HPDE6-E6E7 (cell line): ENCODE measurements at regions not wholly inside any gene's neighbourhood (a gene's known extent, or its start where the extent isn't known, plus 50 kb on each side); places are given as distances from the start of the nearest gene placed in this dataset.

Source experiments
- DNase-seq: peaks from one replicate; pipeline ENCODE4 v3.0.0; 2011; ENCODE audit warnings: missing footprints; ENCODE audit errors: extremely low spot score

GRCh38 chr1:84090447-84091245 is 53.4 kb upstream of the PRKACB start:
- DNase-seq: no peak

GRCh38 chr1:84089867-84090266 is 54.2 kb upstream of the PRKACB start:
- no peak for DNase-seq

DNA sequence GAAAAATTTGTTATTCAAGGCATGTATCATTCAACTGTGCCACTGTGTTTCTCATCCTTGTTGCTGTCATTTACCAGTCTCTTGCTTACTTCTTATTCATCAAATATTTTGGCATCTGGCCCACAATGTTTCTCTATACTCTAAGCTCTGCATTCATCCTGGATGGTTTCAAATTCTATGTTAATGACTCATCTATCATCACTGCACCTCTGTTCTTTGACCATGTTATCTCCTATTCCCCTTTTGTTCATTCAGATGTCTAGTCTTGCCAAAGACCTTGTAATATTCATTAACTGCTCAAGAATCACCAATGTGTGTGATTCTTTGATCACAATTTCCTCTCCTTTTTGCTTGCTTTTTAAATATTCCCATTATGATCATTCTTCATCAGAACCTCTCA is 54.6 kb upstream of the PRKACB start:
- peak; percentile 13 for DNase-seq

- no peak for DNase-seq
Measured at GRCh38 chr1:84086616-84087015, 57.5 kb upstream of the PRKACB start.

DNA sequence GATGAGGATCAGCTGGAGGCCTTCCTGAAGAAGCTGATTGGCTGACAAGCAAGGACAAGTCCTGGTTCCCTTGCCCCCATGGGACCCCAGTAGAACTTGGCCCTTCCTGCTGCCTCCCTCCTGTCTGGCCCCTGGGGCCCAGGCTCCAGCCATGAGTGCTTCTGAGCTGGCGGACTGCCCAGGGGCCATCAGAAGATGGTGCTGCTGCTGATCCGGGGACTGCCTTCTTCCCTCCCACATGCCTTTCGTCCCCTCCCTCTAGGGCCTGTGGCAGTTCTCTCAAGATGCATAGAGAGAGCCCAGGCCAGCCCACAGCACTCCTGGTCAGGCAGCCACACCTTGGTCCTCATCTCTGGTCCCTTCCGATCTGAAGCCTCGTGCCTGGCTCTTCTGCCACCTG is 57.9 kb upstream of the PRKACB start:
- DNase-seq: no peak

- DNase-seq: no peak
Measured at GRCh38 chr1:84083307-84083706, 60.8 kb upstream of the PRKACB start.

DNA sequence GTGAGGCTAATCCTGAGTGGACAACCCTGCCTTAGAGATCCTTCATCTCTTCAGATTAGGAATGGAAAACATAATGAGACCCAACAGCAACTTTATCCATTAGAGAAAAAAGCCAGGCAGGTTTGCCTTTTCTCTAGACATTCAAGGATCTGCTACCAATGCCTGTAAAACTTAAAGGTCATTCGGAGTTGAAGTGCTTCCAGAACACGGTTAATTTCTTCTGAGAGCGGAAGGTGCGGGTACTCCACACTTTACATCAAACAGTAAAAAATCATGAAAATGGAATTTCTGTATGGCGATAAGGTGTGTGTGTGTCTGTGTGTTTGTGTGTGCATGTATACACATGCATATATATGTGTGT is 65.2 kb upstream of the PRKACB start:
- DNase-seq: no peak

- peak; percentile 17 for DNase-seq
Measured at GRCh38 chr1:84078108-84078841, 65.8 kb upstream of the PRKACB start.

DNA sequence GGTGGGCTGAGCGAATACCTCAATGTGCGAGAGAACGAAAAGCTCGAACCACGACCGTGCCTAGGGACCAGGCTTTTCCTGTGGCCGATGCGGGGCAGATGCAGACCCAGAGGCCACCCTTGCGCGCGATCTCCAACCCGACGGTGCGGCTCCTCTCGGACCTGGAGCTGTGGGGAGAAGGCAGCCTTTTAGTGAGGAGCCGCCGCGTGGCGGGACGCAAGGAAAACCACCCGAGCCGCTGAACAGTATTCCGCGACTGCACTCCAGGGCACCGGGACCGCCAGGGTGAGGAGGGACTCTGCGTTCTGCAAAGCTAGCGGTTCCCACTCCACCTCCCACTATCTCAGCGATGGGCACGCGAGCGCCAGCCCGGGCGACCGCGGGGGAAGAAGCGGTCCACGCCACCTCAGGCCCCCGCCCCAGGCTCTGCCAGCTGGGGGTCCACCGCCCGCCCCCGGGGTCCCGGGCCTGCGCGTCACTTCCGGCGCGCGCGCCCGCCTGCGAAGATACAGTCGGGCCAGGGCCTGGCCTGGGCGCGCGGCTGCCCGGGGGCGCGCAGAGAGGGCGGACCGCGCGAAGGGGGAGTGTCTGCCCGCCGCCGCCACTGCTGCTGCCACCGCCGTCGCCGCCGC is 66.5 kb upstream of the PRKACB start:
- peak; percentile 63 for DNase-seq

- DNase-seq: no peak
Measured at GRCh38 chr1:84073266-84073665, 70.8 kb upstream of the PRKACB start.

- no peak for DNase-seq
Measured at GRCh38 chr1:84069236-84069845, 70.4 kb upstream of the TTLL7 start.

DNA sequence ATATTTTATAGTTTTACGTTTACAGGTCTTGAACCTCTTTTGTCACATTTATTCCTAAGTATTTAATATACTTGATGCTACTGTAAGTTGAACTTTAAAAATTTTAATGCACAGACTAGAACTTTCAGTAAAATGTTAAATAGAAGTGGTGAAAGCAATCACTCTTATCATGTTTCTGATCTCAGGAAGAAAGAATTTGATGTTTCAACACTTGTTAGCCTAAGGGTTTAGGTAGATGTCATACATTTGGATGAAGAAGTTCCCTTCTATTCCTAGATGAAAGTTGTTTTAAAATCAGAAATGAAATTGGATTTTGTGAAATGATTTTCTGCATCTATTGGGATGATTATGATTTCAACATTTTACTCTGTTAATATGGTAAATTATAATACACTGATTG is 63.6 kb upstream of the TTLL7 start:
- no peak for DNase-seq

DNA sequence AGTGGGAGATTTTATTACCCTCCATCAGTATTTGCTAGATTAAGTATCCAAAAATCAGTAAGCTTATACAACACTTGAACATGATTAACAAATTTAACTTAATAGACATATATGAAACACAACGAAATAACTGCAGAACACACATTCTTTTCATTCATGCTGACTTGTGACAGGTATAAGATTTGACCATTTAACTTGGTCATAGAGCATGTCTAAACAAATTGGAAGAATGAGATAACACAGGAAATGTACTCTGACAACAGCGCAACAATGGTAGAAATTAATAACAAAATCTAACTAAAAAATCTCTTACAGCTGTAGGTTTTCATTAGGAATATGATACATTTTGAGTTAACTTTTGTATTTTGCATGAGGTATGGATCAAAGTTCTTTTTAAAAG is 62.4 kb upstream of the TTLL7 start:
- no peak for DNase-seq

- DNase-seq: no peak
Measured at GRCh38 chr1:84060781-84061180, 61.8 kb upstream of the TTLL7 start.

DNA sequence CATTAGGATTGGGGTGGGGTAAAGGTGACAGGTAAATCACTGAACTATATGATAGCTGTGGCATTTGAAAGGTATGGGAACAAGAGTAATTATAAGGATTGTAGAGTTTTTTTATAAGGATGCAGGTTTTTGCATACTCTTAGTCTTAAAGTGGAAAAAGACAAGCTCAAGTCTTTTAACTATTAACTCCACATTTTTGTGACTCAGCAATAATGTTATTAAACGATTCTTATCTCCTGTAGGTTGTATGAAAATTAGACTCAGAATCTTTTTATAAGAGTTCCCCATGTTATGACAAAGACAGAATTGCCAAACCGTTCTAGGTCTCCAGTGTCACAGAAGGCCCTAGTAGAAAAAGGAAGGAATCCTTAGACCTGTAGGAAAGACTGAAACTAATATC is 49.9 kb upstream of the TTLL7 start:
- DNase-seq: no peak
